Activated naive CD8-positive, alpha-beta T cell treated with anti-CD3 and anti-CD28 coated beads, Interleukin-2, amount 50 U/mL, for 16 hours (primary cell): ENCODE measurements at regions not wholly inside any gene's neighbourhood (a gene's known extent, or its start where the extent isn't known, plus 50 kb on each side); places are given as distances from the start of the nearest gene placed in this dataset.

Experiments used
- DNase-seq: peaks from one replicate; pipeline ENCODE4 v3.0.0-alpha.2; 2020; ENCODE audit warnings: low read depth, low spot score

GRCh38 chr5:74576941-74577456 lies 63.5 kb downstream of the ENC1 start:
- DNase-seq = no peak

GRCh38 chr5:74575741-74576538 lies 64.6 kb downstream of the ENC1 start:
- no peak for DNase-seq

GRCh38 chr5:74570250-74570649 lies 70.3 kb downstream of the ENC1 start:
- no peak for DNase-seq

- no peak for DNase-seq
Observed at GRCh38 chr5:74567411-74567995, 73.0 kb downstream of the ENC1 start.

GRCh38 chr5:74562122-74562521 lies 78.4 kb downstream of the ENC1 start:
- DNase-seq = no peak

- DNase-seq = no peak
Observed at GRCh38 chr5:74560245-74560644, 80.3 kb downstream of the ENC1 start.

- DNase-seq = no peak
Observed at GRCh38 chr5:74556631-74557595, 83.6 kb downstream of the ENC1 start.

GRCh38 chr5:74556006-74556405 lies 84.5 kb downstream of the ENC1 start:
- DNase-seq = no peak

GRCh38 chr5:74552101-74552500 lies 88.4 kb downstream of the ENC1 start:
- DNase-seq = no peak

GRCh38 chr5:74550927-74551326 lies 89.6 kb downstream of the ENC1 start:
- DNase-seq = no peak

GRCh38 chr5:74549384-74549783 lies 91.1 kb downstream of the ENC1 start:
- DNase-seq = no peak

- no peak for DNase-seq
Observed at GRCh38 chr5:74546796-74547195, 93.7 kb downstream of the ENC1 start.

- DNase-seq = no peak
Observed at GRCh38 chr5:74544811-74545210, 95.7 kb downstream of the ENC1 start.

- DNase-seq = no peak
Observed at GRCh38 chr5:74543162-74543995, 97.1 kb downstream of the ENC1 start.

- DNase-seq = no peak
Observed at GRCh38 chr5:74542482-74542881, 98.0 kb downstream of the ENC1 start.

- no peak for DNase-seq
Observed at GRCh38 chr5:74541381-74541781, 99.1 kb downstream of the ENC1 start.

GRCh38 chr5:74540622-74541021 lies 99.9 kb downstream of the ENC1 start:
- DNase-seq = no peak

- no peak for DNase-seq
Observed at GRCh38 chr5:74539986-74540385, 100.5 kb downstream of the ENC1 start.

GRCh38 chr5:74538206-74538661 lies 102.3 kb downstream of the ENC1 start:
- no peak for DNase-seq

GRCh38 chr5:74536658-74537057 lies 103.9 kb downstream of the ENC1 start:
- no peak for DNase-seq

- no peak for DNase-seq
Observed at GRCh38 chr5:74535926-74536325, 104.6 kb downstream of the ENC1 start.
